Cardiac fibroblast (primary cell): ENCODE measurements at regions not wholly inside any gene's neighbourhood (a gene's known extent, or its start where the extent isn't known, plus 50 kb on each side); places are given as distances from the start of the nearest gene placed in this dataset.
"Not testable (repeated sequence)": the region's sequence is repeated elsewhere in the genome, so short reads cannot be mapped to it uniquely, and the experiment has no call there.

ENCODE experiments used
- DNase-seq, 2 donors: peaks; one replicate each; pipeline versions ENCODE4 v3.0.0 to v3.0.0-alpha.2; 2010; ENCODE audit warnings: low read depth in 2 of 2
- H3K4me3 ChIP-seq, 2 donors: replicated peaks in 1 of 2; 1 replicate in 1 of 2; 2 replicates in 1 of 2; pipeline ENCODE4 v1.5.1; 2011; ENCODE audit warnings: low read depth in 2 of 2, low read length in 2 of 2, mild to moderate bottlenecking in 2 of 2, moderate library complexity in 1 of 2
- TF ChIP-seq, protein P1 (sequence below): IDR thresholded peaks from one replicate; pipeline ENCODE4 v1.5.1; 2011; ENCODE audit warnings: low read depth, mild to moderate bottlenecking, low read length, inconsistent platforms

DNA sequence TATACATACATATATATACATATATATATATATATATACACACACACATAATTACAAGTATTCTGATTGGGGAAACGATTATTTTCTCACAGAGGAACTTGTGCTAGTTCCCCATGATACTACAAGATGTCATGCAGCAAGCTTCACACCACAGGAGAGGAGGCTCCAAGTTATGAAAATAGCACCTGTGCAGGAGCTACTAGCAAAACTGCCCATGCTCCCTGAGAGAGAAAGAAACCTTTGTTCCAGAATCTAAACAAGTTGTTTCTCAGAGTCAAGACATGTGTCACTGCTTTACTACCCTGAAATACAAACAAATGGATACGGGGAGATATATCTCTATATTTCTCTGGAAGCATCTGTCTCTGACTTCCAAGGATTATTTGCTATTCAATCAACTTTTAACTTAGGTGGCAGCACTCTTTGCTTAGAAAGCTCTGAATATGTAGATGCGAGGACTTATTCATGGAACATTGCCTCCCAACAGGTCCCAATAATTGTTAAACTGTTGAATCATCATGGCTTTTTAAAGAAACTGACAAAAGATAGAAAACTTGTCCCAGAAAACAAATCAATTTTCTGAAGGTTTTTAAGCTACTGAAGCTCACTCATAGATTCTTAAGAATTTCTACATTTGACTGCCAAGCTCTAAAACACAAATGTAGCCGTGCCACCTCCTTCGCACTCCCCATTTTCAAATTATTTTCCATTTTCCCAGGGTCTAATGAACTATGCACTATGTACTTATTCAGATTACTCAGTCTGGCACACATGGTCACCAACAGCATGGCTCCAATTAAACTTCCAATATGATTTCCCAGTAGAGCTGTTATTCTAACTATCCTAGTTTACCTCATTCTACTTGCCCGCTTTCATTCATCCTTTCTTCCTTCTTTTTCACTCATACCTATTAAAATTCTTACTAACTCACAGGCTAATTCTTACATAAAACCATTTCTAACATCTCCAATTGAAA lies 929.1 kb downstream of the LTN1 start:
- TF ChIP-seq, protein P1, sequence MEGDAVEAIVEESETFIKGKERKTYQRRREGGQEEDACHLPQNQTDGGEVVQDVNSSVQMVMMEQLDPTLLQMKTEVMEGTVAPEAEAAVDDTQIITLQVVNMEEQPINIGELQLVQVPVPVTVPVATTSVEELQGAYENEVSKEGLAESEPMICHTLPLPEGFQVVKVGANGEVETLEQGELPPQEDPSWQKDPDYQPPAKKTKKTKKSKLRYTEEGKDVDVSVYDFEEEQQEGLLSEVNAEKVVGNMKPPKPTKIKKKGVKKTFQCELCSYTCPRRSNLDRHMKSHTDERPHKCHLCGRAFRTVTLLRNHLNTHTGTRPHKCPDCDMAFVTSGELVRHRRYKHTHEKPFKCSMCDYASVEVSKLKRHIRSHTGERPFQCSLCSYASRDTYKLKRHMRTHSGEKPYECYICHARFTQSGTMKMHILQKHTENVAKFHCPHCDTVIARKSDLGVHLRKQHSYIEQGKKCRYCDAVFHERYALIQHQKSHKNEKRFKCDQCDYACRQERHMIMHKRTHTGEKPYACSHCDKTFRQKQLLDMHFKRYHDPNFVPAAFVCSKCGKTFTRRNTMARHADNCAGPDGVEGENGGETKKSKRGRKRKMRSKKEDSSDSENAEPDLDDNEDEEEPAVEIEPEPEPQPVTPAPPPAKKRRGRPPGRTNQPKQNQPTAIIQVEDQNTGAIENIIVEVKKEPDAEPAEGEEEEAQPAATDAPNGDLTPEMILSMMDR, result no peak
- DNase-seq, result no peak
- no peak overlapping the region for H3K4me3 ChIP-seq

DNA sequence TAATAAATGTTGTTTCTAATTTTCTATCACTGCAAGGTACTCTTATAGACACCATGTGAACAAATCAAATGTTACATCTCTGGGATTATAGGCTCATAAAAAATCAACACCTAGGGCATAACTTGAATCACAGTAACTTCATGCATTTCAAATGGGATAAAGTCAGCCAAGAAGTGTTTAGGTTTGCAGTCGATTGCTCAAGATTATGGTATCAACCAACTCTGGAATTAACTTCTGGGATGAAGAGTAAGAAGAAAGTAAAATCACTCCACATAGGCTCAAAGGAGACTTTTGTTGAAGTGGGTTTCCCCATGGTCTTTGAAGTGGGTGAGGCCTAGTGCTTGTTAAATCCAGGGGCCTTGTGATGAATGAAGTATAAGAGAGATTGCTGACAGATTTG lies 939.7 kb downstream of the LTN1 start:
- DNase-seq, H3K4me3 ChIP-seq: not testable (repeated sequence)

DNA sequence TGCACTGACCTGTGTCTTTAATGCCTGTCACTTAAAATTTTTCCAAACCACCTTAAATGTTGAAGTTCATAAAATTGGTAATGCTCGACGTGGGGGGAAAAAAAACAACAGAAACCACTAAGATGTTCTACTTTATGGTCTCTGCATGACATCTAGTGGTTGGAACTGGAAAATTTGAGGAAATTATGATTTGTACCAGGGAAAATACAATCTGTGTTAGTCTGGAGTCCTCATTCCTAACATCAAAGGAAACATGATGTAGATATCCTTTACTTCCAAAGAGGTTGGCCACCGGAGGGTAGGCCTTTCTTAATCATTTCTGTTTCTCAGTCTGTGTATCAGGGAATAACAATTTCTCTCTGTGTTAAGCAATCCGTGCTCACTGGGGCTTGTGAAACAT lies 941.0 kb downstream of the LTN1 start:
- H3K4me3 ChIP-seq, result not testable (repeated sequence)
- DNase-seq, result peak; percentile 76 to 84
- TF ChIP-seq, protein P1, result peak; percentile 36

DNA sequence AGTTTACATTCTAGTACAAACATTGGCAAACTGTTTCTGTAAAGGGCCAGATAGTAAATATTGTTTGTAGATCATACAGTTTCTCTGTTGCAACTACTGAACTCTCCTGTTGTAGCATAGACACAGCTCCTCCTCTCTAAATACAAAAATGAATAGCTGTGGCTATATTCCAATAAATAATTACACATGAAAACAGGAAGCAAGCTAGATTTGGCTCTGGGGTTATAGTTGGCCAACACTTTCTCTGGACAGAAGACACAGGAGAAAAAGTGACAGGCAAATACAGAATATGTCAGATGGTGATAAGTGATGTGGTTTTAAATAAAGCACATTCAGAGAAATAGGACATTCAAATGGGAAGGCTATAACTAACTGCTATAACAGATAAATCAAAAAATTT lies 957.0 kb downstream of the LTN1 start:
- DNase-seq, result peak in 1 of 2 donors; percentile 38
- H3K4me3 ChIP-seq, result not testable (repeated sequence)

DNA sequence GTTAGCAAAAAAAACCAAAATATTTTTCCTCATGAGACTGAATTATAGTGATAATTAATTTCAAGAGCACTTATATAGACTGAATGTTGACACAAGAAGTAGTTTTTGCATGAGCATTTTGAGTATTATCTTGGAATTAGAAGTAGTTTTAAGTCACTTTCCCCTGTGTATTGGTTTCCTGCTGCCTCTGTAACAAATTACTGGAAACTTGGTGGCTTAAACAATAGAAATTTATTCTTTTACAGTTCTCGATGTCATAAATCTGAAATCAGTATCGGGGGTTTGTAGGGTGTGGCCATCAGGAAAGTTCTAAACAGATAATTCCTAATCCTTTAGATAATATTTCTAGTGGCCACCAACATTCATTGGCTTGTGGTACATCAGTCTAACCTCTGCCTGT lies 957.8 kb downstream of the LTN1 start:
- DNase-seq, result not testable (repeated sequence)

DNA sequence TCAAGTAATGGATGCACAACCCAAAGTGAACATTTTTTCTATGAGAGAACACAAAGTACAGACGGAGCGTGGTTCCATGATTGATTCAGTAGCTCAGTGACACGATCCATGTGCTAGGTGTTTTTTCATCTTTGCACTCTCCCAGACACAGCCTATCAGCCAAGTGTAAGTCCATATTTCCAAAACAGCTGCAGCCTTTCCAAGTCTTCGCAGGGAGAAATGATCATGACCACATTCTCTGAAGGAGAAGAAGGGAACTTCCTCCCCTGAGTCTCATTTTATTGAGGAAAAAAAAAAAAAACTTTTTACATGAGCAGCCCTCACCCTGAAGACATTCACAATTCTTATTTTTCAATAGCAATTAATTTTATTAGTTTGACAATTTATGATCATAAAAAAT lies 958.3 kb downstream of the LTN1 start:
- DNase-seq, H3K4me3 ChIP-seq: not testable (repeated sequence)

More for the DNA sequence above, 957.8 kb downstream of the LTN1 start:
- H3K4me3 ChIP-seq, result not testable (repeated sequence)

DNA sequence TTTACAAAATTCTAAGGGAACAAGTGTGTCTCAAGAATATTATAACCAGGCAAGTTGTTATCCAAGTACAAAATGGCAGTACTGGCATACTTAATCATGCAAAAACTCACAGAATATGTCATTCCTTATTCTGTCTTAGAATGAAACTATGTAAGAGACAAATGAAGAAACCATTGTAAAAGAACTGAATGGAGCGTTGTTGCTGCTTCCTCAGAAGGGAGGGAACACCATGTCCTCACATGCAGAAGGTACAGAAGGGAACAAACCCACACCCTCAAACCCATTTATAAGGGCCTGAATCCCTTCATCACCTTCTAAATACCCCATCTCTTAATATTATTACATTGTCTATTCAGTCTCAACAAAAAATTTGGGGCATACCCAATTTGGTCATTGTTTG lies 960.0 kb downstream of the LTN1 start:
- H3K4me3 ChIP-seq, DNase-seq: not testable (repeated sequence)

DNA sequence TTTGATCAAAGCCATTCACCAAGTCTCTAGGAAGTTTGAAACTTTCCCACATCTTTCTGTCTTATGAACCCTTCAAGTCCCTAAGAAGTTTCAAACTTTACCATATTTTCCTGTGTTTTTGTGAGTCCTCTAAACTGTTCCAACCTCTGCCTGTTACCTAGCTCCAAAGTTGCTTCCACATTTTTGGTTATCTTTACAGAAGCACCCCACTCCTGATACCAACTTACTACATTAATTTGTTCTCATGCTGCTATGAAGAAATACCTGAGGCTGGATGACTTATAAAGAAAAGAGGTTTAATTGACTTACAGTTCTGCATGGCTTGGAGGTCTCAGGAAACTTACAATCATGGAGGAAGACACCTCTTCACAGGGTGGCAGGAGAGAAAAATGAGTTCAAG lies 961.6 kb downstream of the LTN1 start:
- DNase-seq, H3K4me3 ChIP-seq: not testable (repeated sequence)

DNA sequence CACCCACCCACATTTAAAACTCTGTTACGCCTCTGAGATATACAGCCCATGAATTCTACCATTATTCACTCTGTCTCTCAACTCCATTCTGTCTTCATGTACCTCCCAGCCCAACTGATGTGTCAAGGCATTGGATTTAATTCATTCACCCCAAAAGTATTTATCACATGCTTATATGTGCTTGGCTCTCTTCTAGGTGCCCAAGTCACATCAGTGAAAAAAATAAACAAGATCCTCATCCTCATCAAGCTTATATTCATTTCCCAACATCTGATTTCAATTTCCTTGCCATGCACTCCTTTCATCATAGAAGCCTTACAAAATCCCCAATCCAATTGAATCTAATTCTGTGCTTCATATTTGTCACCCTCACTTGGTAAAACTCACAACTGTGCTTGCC lies 967.6 kb downstream of the LTN1 start:
- DNase-seq, result no peak
- TF ChIP-seq, protein P1, result no peak
- no peak overlapping the region for H3K4me3 ChIP-seq
